Renal pelvis (tissue), 1 donor: ENCODE measurements at regions not wholly inside any gene's neighbourhood (a gene's known extent, or its start where the extent isn't known, plus 50 kb on each side); places are given as distances from the start of the nearest gene placed in this dataset.
A peak's percentile ranks its signal among the peaks of the same experiment; 100 is the strongest.
"Not testable (repeated sequence)": the region's sequence is repeated elsewhere in the genome, so short reads cannot be mapped to it uniquely, and the experiment has no call there.

Source experiments
- DNase-seq: peaks from one replicate; pipeline ENCODE4 v3.0.0-alpha.2; 2013

GRCh38 chr15:79157631-79158592 lies 67.3 kb upstream of the RASGRF1 start:
- DNase-seq = no peak

GRCh38 chr15:79156704-79157375 lies 66.3 kb upstream of the RASGRF1 start:
- DNase-seq = no peak

- peak; percentile 49 for DNase-seq
Observed at GRCh38 chr15:79154483-79155135, 64.0 kb upstream of the RASGRF1 start.

DNA sequence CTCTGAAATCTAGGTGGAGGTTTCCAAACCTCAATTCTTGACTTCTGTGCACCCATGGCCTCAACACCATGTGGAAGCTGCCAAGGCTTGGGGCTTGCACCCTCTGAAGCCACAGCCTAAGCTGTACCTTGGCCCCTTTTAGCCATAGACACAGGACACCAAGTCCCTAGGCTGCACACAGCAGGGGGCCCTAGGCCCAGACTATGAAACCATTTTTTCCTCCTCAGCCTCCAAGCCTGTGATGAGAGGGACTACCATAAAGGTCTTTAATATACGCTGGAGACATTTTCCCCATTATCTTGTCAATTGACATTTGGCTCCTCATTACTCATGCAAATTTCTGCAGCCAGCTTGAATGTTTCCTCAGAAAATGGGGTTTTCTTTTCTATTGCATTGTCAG lies 53.7 kb upstream of the RASGRF1 start:
- DNase-seq = not testable (repeated sequence)

DNA sequence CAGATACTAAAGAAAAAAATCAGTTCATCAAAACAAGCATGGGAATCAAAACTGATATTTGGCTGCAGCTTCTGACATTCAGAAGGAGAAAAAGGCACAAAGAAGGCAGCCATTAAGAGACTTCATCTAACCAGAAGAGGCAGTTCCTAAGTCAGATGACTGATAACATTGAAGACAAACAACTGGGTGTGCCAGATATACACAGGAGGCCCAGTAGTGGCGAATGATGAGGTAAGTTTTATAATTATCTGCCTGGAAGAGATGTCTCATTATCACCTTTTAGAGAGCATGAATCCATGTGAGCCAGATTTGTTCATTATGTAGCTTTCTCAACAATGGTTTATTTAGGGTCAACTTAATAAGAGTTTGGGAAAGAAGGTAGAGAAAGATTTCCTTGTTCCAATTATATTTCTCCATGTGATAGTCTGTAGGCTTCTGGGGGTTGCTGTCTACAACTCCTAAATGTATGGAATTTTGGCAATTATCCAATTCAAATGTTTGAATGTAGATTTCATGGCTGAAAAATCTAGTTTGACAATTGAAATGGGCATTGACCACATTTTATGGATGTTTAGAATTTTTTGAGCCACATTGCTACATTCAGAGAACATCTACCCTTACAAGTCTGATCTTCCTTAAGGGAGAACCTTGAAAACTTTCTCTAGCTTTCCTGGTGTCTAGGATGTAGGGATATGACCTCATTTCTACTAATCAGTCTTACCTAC lies 50.4 kb upstream of the RASGRF1 start:
- DNase-seq = no peak
